Osteoblast (primary cell): ENCODE measurements at regions not wholly inside any gene's neighbourhood (a gene's known extent, or its start where the extent isn't known, plus 50 kb on each side); places are given as distances from the start of the nearest gene placed in this dataset.

Experiments used
- DNase-seq: peaks from one replicate; pipeline ENCODE4 v3.0.0; 2011; ENCODE audit warnings: low spot score, mixed read lengths; ENCODE audit not compliant: insufficient read length; ENCODE audit errors: missing footprints
- H2AFZ ChIP-seq: 2 replicates; pipeline ENCODE4 v1.6.0; 2011; ENCODE audit warnings: mild to moderate bottlenecking, low read length
- H3K27ac ChIP-seq: 2 replicates; pipeline ENCODE4 v1.5.1; 2011; ENCODE audit warnings: mild to moderate bottlenecking, low read depth, low read length, moderate library complexity
- H3K27me3 ChIP-seq: 2 replicates; pipeline ENCODE4 v1.6.0; 2012; ENCODE audit warnings: mild to moderate bottlenecking, control low read depth, inconsistent platforms, low read length, moderate library complexity; ENCODE audit not compliant: insufficient read depth
- H3K36me3 ChIP-seq: 2 replicates; pipeline ENCODE4 v1.5.1; 2011; ENCODE audit warnings: mild to moderate bottlenecking, low read length, control low read depth, moderate library complexity; ENCODE audit not compliant: insufficient read depth
- H3K4me1 ChIP-seq: 2 replicates; pipeline ENCODE4 v1.5.1; 2011; ENCODE audit warnings: mild to moderate bottlenecking, low read length, control low read depth, moderate library complexity; ENCODE audit not compliant: insufficient read depth
- H3K4me2 ChIP-seq: 2 replicates; pipeline ENCODE4 v1.6.0; 2011; ENCODE audit warnings: mild to moderate bottlenecking, low read length; ENCODE audit not compliant: insufficient read depth
- H3K4me3 ChIP-seq: fragments of 200-600 bp; sonication (generic); 3 replicates; pipeline ENCODE4 v1.5.1; 2012; ENCODE audit warnings: mild to moderate bottlenecking, low read length, inconsistent platforms; ENCODE audit not compliant: insufficient read depth
- H3K79me2 ChIP-seq: 2 replicates; pipeline ENCODE4 v1.6.0; 2012; ENCODE audit warnings: mild to moderate bottlenecking, low read length, control low read depth, inconsistent platforms; ENCODE audit not compliant: insufficient read depth
- H3K9me3 ChIP-seq: 2 replicates; pipeline ENCODE4 v1.5.1; 2011; ENCODE audit warnings: low read depth, low read length, control low read depth
- H4K20me1 ChIP-seq: 2 replicates; pipeline ENCODE4 v1.6.0; 2012; ENCODE audit warnings: mild to moderate bottlenecking, low read length, control low read depth; ENCODE audit not compliant: insufficient read depth
- TF ChIP-seq, protein P1 (sequence below): IDR thresholded peaks from 2 replicates; pipeline ENCODE4 v1.5.1; 2011; ENCODE audit warnings: mild to moderate bottlenecking, low read depth, low read length, moderate library complexity; ENCODE audit errors: extremely low read depth

DNA sequence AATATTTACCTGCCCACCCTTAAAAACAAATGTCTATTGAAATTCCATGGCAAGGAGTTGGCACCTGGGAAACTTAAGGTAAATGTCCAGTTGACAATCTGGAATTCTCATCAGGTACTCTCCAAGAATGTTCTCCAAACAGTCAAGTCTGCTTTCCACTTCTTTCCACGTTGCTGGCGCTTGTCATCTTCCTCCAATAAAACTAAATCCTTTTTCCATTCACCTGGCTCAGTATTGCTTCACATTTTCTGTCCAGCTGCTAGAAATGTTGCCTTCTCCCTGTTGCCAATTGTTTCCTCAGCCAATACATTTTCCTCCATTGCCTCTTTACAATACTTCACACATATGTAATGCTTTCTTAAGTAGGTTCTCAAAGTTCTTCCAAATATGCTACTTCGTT is 1288.1 kb upstream of the MAP3K7 start:
- no peak overlapping the region for H3K4me2 ChIP-seq
- no peaks in the 10 kb centered on the region for H3K9me3 ChIP-seq
- no peak overlapping the region for H3K4me3 ChIP-seq
- H4K20me1 ChIP-seq = no peaks in the 10 kb centered on the region
- H2AFZ ChIP-seq = no peak overlapping the region
- no peak overlapping the region for H3K27ac ChIP-seq
- H3K4me1 ChIP-seq = no peaks in the 10 kb centered on the region
- TF ChIP-seq, protein P1, sequence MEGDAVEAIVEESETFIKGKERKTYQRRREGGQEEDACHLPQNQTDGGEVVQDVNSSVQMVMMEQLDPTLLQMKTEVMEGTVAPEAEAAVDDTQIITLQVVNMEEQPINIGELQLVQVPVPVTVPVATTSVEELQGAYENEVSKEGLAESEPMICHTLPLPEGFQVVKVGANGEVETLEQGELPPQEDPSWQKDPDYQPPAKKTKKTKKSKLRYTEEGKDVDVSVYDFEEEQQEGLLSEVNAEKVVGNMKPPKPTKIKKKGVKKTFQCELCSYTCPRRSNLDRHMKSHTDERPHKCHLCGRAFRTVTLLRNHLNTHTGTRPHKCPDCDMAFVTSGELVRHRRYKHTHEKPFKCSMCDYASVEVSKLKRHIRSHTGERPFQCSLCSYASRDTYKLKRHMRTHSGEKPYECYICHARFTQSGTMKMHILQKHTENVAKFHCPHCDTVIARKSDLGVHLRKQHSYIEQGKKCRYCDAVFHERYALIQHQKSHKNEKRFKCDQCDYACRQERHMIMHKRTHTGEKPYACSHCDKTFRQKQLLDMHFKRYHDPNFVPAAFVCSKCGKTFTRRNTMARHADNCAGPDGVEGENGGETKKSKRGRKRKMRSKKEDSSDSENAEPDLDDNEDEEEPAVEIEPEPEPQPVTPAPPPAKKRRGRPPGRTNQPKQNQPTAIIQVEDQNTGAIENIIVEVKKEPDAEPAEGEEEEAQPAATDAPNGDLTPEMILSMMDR = no peak
- no peaks in the 10 kb centered on the region for H3K27me3 ChIP-seq
- no peaks in the 10 kb centered on the region for H3K79me2 ChIP-seq
- no peaks in the 10 kb centered on the region for H3K36me3 ChIP-seq
- no peak for DNase-seq

DNA sequence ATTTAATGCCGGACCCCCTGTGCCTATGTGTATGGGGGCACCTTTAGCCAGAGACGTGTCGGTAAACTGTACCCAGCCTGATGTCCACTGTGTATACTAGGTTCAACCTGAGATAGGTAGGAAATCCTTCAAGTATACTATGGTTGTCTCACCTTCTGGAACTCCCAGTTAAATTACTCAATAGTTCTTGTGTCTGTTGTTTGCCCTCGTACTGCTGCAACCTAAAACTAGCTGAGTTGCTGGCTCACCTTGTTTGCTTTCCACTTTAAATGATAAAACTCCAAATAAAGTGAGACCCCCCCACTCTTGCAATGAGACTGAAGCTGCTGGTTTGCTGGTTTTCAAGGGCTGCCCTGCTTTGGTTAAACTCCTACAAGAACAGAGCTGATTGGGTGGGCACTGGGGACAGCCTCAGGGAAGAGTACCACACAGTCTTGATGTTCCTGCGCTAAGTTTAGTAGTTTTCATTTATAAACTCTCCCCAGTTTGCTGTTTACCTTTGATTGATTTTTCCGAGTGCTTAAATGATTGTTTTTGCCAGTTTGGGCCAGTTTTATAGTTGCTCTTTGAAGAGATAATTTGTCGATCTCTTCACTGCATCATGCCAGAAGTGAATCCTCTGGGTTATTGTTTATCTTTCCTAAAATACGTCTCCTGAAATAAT is 1281.8 kb upstream of the MAP3K7 start:
- Histone ChIP-seq H3K27me3 (no peaks in the 10 kb centered on the region), H3K79me2 (no peaks in the 10 kb centered on the region), H2AFZ (no peak overlapping the region), H3K4me2 (no peak overlapping the region), H3K36me3 (no peaks in the 10 kb centered on the region), H3K9me3 (no peaks in the 10 kb centered on the region), H3K4me3 (no peak overlapping the region), H4K20me1 (no peaks in the 10 kb centered on the region), H3K4me1 (no peaks in the 10 kb centered on the region), H3K27ac (no peak overlapping the region)
- TF ChIP-seq, protein P1 = no peak
- no peak for DNase-seq

DNA sequence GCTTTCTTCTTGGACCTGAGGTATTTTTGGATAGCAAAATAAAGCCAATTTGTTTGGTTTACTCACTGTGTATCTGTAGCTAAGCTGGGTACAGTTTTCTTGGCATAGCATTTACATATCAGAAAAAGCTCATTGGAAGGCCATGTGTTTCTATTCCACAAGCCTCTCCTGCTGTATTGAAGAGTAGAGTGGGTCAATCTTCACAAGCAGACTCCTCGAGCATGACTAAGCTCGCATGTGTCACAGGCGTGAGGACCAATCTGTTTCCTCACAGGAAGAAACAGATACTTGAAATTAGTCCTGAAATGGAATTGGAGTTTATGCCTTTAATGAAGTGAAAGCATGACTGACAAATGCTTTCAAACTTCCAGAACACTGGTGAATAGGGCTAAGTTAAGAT is 1279.0 kb upstream of the MAP3K7 start:
- Histone ChIP-seq H3K4me3 (no peak overlapping the region), H3K79me2 (no peaks in the 10 kb centered on the region), H3K36me3 (no peaks in the 10 kb centered on the region), H3K4me2 (no peak overlapping the region), H4K20me1 (no peaks in the 10 kb centered on the region), H3K27ac (no peak overlapping the region), H3K4me1 (no peaks in the 10 kb centered on the region), H3K9me3 (no peaks in the 10 kb centered on the region), H3K27me3 (no peaks in the 10 kb centered on the region), H2AFZ (no peak overlapping the region)
- no peak for DNase-seq
- TF ChIP-seq, protein P1 = no peak

DNA sequence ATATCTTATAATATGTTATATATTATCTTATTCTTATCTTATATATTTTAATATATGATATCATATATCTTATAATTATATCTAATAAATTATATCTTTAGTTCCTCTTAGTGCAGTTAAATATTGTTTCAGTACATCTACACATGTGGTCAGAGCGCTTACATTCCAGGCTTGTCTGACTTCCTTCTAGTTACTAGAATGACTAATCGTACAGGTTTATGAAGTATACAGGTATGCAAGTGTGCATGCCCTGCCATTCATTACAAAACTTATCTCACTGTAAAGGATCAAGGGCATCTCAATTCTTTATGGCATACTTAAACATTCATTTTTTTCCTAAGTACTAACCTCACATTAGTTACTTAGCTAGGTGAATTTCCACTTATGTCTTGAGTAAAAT is 1278.0 kb upstream of the MAP3K7 start:
- no peak overlapping the region for H2AFZ ChIP-seq
- H3K27me3 ChIP-seq = no peaks in the 10 kb centered on the region
- H3K4me3 ChIP-seq = no peak overlapping the region
- TF ChIP-seq, protein P1 = no peak
- H4K20me1 ChIP-seq = no peaks in the 10 kb centered on the region
- H3K4me1 ChIP-seq = no peaks in the 10 kb centered on the region
- H3K27ac ChIP-seq = no peak overlapping the region
- H3K36me3 ChIP-seq = no peaks in the 10 kb centered on the region
- H3K4me2 ChIP-seq = no peak overlapping the region
- no peaks in the 10 kb centered on the region for H3K79me2 ChIP-seq
- DNase-seq = no peak
- H3K9me3 ChIP-seq = no peaks in the 10 kb centered on the region
